GM12892 (cell line): ENCODE measurements at regions not wholly inside any gene's neighbourhood (a gene's known extent, or its start where the extent isn't known, plus 50 kb on each side); places are given as distances from the start of the nearest gene placed in this dataset.

Experiments used
- DNase-seq: peaks from one replicate; pipeline ENCODE4 v3.0.0; 2011; ENCODE audit not compliant: insufficient read length
- FAIRE-seq: peaks from 2 replicates; lab custom pipeline; 2011; peaks lifted over from hg19 to GRCh38; lab: Jason Lieb, UNC
- POLR2A ChIP-seq: IDR thresholded peaks from 2 replicates; pipeline ENCODE4 v1.6.1; 2011; ENCODE audit warnings: low read depth, low read length, control low read depth
- POLR2AphosphoS5 ChIP-seq: IDR thresholded peaks from 2 replicates; pipeline ENCODE4 v1.6.1; 2011; ENCODE audit warnings: low read depth, low read length, control low read depth
- TAF1 ChIP-seq: IDR thresholded peaks from 2 replicates; pipeline ENCODE4 v1.6.1; 2011; ENCODE audit warnings: low read depth, mild to moderate bottlenecking, control low read depth, low read length, borderline replicate concordance

GRCh38 chr1:119314001-119314796, 54.4 kb upstream of the HAO2 start:
- DNase-seq (no peak), FAIRE-seq (no peak)
- TF ChIP-seq POLR2AphosphoS5, result no peak
- no peak for TF ChIP-seq TAF1
- no peak for TF ChIP-seq POLR2A

DNA sequence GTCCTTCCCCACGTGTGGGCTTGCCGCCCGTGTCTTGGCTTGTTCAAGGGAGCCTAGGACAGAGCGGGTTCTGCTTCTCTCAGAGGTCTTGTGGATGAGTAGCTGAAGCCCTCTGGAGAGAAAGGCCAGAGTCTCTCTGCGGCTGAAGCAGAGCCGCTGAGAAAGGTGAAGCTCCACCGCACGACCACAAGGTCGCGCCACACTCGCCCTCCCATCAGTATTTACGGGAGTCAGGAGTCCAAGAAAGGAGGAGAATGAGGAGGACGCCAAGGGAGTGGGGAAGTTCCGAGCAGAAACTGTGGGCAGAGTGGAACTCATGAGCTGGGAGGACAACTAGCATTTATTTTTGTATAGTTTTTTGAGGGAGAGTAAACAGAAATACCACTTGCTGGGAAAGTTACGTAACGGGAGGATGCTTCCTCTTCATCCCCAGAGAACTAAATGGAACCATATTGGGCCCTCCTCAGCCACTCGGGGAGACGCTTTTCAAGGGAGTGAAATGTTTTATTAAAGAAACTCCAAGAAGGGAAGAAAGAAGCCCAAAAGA, 51.6 kb upstream of the HAO2 start:
- FAIRE-seq (no peak), DNase-seq (no peak)
- TF ChIP-seq TAF1 (no peak), POLR2A (no peak), POLR2AphosphoS5 (no peak)

GRCh38 chr1:119318466-119319309, 49.9 kb upstream of the HAO2 start:
- DNase-seq (no peak), FAIRE-seq (peak; percentile 79)
- TF ChIP-seq POLR2A, result no peak
- TF ChIP-seq POLR2AphosphoS5, result no peak
- TF ChIP-seq TAF1, result no peak
